H9 (cell line): ENCODE measurements at regions not wholly inside any gene's neighbourhood (a gene's known extent, or its start where the extent isn't known, plus 50 kb on each side); places are given as distances from the start of the nearest gene placed in this dataset.

Experiments
- DNase-seq: peaks from one replicate; pipeline ENCODE4 v3.0.0-alpha.2; 2017
- H2AFZ ChIP-seq: one replicate; pipeline ENCODE4 v1.6.1; 2013; ENCODE audit warnings: mild to moderate bottlenecking, low read length, control low read depth, moderate library complexity
- H2AK5ac ChIP-seq: 2 replicates; pipeline ENCODE4 v1.6.1; 2013; ENCODE audit warnings: low read length, control low read depth, mixed read lengths; ENCODE audit not compliant: insufficient read length
- H2BK120ac ChIP-seq: one replicate; pipeline ENCODE4 v1.6.1; 2013; ENCODE audit warnings: low read depth, mild to moderate bottlenecking, low read length, control low read depth, inconsistent platforms; ENCODE audit not compliant: poor library complexity, severe bottlenecking
- H2BK12ac ChIP-seq: 2 replicates; pipeline ENCODE4 v1.6.1; 2013; ENCODE audit warnings: low read length, control low read depth, mixed read lengths, low read depth; ENCODE audit not compliant: insufficient read length
- H2BK15ac ChIP-seq: 2 replicates; pipeline ENCODE4 v1.6.1; 2013; ENCODE audit warnings: low read depth, low read length, control low read depth
- H2BK20ac ChIP-seq: one replicate; pipeline ENCODE4 v1.6.1; 2013; ENCODE audit warnings: low read depth, mild to moderate bottlenecking, low read length, control low read depth, inconsistent platforms; ENCODE audit not compliant: poor library complexity, severe bottlenecking
- H2BK5ac ChIP-seq: 2 replicates; pipeline ENCODE4 v1.6.1; 2013; ENCODE audit warnings: low read length, control low read depth, mixed read lengths; ENCODE audit not compliant: insufficient read length
- H3K14ac ChIP-seq: 2 replicates; pipeline ENCODE4 v1.6.1; 2013; ENCODE audit warnings: low read length, control low read depth; ENCODE audit not compliant: insufficient read depth
- H3K18ac ChIP-seq: 2 replicates; pipeline ENCODE4 v1.6.1; 2013; ENCODE audit warnings: low read depth, mild to moderate bottlenecking, mixed read lengths, low read length, control low read depth; ENCODE audit not compliant: insufficient read length
- H3K23ac ChIP-seq: 2 replicates; pipeline ENCODE4 v1.6.1; 2013; ENCODE audit warnings: low read length, control low read depth, mixed read lengths, low read depth; ENCODE audit not compliant: insufficient read length
- H3K23me2 ChIP-seq: 2 replicates; pipeline ENCODE4 v1.6.1; 2013; ENCODE audit warnings: low read depth, mild to moderate bottlenecking, mixed read lengths, low read length, control low read depth; ENCODE audit not compliant: insufficient read length, poor library complexity, severe bottlenecking
- H3K27ac ChIP-seq: 2 replicates; pipeline ENCODE4 v1.5.1; 2013; ENCODE audit warnings: low read length, control low read depth, mixed read lengths, low read depth; ENCODE audit not compliant: insufficient read length
- H3K27me3 ChIP-seq: 2 replicates; pipeline ENCODE4 v1.6.1; 2013; ENCODE audit warnings: low read length, control low read depth, inconsistent platforms; ENCODE audit not compliant: insufficient read depth
- H3K4ac ChIP-seq: 2 replicates; pipeline ENCODE4 v1.6.1; 2013; ENCODE audit warnings: low read depth, mild to moderate bottlenecking, control low read depth, inconsistent platforms, low read length, moderate library complexity
- H3K4me1 ChIP-seq: 2 replicates; pipeline ENCODE4 v1.6.1; 2013; ENCODE audit warnings: low read length, control low read depth, inconsistent platforms; ENCODE audit not compliant: insufficient read depth
- H3K4me2 ChIP-seq: 2 replicates; pipeline ENCODE4 v1.6.1; 2013; ENCODE audit warnings: low read length, control low read depth, mixed read lengths; ENCODE audit not compliant: insufficient read length, insufficient read depth
- H3K56ac ChIP-seq: 2 replicates; pipeline ENCODE4 v1.6.1; 2013; ENCODE audit warnings: low read depth, mild to moderate bottlenecking, mixed read lengths, low read length, control low read depth; ENCODE audit not compliant: insufficient read length
- H3K79me1 ChIP-seq: 2 replicates; pipeline ENCODE4 v1.6.1; 2013; ENCODE audit warnings: low read depth, mild to moderate bottlenecking, moderate library complexity, low read length, control low read depth, inconsistent platforms; ENCODE audit not compliant: insufficient read depth, poor library complexity, severe bottlenecking
- H3K79me2 ChIP-seq: 2 replicates; pipeline ENCODE4 v1.6.1; 2013; ENCODE audit warnings: low read length, control low read depth, inconsistent platforms; ENCODE audit not compliant: insufficient read depth
- H3K9ac ChIP-seq: 2 replicates; pipeline ENCODE4 v1.6.1; 2013; ENCODE audit warnings: low read length, control low read depth, mixed read lengths; ENCODE audit not compliant: insufficient read length; ENCODE audit errors: extremely low read depth
- H3K9me3 ChIP-seq: one replicate; pipeline ENCODE4 v1.6.1; 2013; ENCODE audit warnings: low read depth, low read length, inconsistent platforms; ENCODE audit not compliant: control insufficient read depth
- H3T11ph ChIP-seq: one replicate; pipeline ENCODE4 v1.6.1; 2013; ENCODE audit warnings: mild to moderate bottlenecking, low read length, control low read depth, inconsistent platforms
- H4K20me1 ChIP-seq: one replicate; pipeline ENCODE4 v1.6.1; 2013; ENCODE audit not compliant: control insufficient read depth, insufficient read length, insufficient read depth
- H4K5ac ChIP-seq: 2 replicates; pipeline ENCODE4 v1.6.1; 2013; ENCODE audit warnings: low read depth, mild to moderate bottlenecking, mixed read lengths, low read length, control low read depth; ENCODE audit not compliant: insufficient read length
- H4K8ac ChIP-seq: replicated peaks from 2 replicates; pipeline ENCODE4 v1.6.1; 2013; ENCODE audit warnings: low read length, control low read depth, mixed read lengths, low read depth; ENCODE audit not compliant: insufficient read length
- H4K91ac ChIP-seq: 2 replicates; pipeline ENCODE4 v1.6.1; 2013; ENCODE audit warnings: low read depth, mild to moderate bottlenecking, moderate library complexity, mixed read lengths, low read length, control low read depth; ENCODE audit not compliant: insufficient read length
- H3K27ac Mint-ChIP-seq, 3 experiments: 2 replicates in 2 of 3; 3 replicates in 1 of 3; pipeline ENCODE4 v1.8.0; 2020 to 2021; ENCODE audit warnings: mixed read lengths in 3 of 3, mild to moderate bottlenecking in 1 of 3, moderate library complexity in 1 of 3
- H3K27me3 Mint-ChIP-seq: 2 replicates; pipeline ENCODE4 v1.8.0; 2021; ENCODE audit warnings: low read depth, mild to moderate bottlenecking, moderate library complexity, mixed read lengths
- H3K36me3 Mint-ChIP-seq, 3 experiments: 2 replicates in 2 of 3; 3 replicates in 1 of 3; pipeline ENCODE4 v1.8.0; 2020 to 2021; ENCODE audit warnings: low read depth in 3 of 3, mixed read lengths in 3 of 3; ENCODE audit not compliant: insufficient read depth in 1 of 3
- H3K4me1 Mint-ChIP-seq, 2 experiments: 2 replicates each; pipeline ENCODE4 v1.8.0; 2020; ENCODE audit warnings: mixed read lengths in 2 of 2
- H3K4me3 Mint-ChIP-seq, 2 experiments: 2 replicates in 1 of 2; 3 replicates in 1 of 2; pipeline ENCODE4 v1.8.0; 2020 to 2021; ENCODE audit warnings: mild to moderate bottlenecking in 2 of 2, mixed read lengths in 2 of 2, moderate library complexity in 1 of 2
- H3K9me3 Mint-ChIP-seq, 2 experiments: 2 replicates in 1 of 2; 3 replicates in 1 of 2; pipeline ENCODE4 v1.8.0; 2020; ENCODE audit warnings: mild to moderate bottlenecking in 2 of 2, mixed read lengths in 2 of 2, moderate library complexity in 1 of 2
- WGBS: extraction: QIAGEN DNeasy Blood & Tissue Kit; methylation state at CpG from one replicate; pipeline ENCODE4 v1.1.7; 2013; ENCODE audit warnings: missing lambda C conversion rate, low lambda C conversion rate, mixed read lengths; ENCODE audit not compliant: insufficient read length; ENCODE audit errors: extremely low coverage; 5-methylcytosine and 5-hydroxymethylcytosine counted together
- TF ChIP-seq, protein P1 (sequence below): fragments of 200-600 bp; sonication (generic); conservative IDR thresholded peaks from 3 replicates; pipeline ENCODE4 v1.8.0; 2021; ENCODE audit warnings: antibody characterized with exemption, mild to moderate bottlenecking

DNA sequence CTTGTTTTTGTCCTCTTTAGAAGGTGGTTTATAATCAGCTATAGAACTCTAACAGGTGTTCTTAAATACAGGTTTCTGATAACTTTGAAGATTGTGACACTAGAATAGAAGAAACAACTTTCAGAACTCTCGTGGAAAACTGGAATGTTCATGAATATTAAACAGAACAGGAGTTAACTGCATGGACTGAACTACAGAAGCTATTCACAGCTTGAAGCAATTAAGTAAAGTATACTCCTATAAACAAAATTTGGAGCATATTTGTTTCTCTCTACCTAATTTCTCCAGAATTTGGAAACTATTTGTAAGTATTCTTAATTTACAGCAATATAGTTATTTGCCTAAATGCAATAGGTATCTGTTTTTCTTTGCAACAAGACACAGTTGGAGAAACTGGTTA is 824.8 kb downstream of the ADGRL2 start:
- no peak overlapping the region for H3K18ac ChIP-seq
- H3K23me2 ChIP-seq = no peaks in the 10 kb centered on the region
- no peak overlapping the region for H2BK120ac ChIP-seq
- H2BK20ac ChIP-seq = no peak overlapping the region
- no peak overlapping the region for H3K56ac ChIP-seq
- no peak for DNase-seq
- WGBS = no CpG with 5 or more reads among the region's 1 CpG
- no peaks in the 10 kb centered on the region for H3K79me2 ChIP-seq
- H2BK15ac ChIP-seq = no peak overlapping the region
- no peak overlapping the region for H3K4ac ChIP-seq
- H3K27ac Mint-ChIP-seq = no peak overlapping the region
- no peaks in the 10 kb centered on the region for H3K27me3 Mint-ChIP-seq
- no peak overlapping the region for H2BK5ac ChIP-seq
- no peak overlapping the region for H2AK5ac ChIP-seq
- H4K5ac ChIP-seq = no peak overlapping the region
- H3K23ac ChIP-seq = no peak overlapping the region
- H3K27me3 ChIP-seq = no peaks in the 10 kb centered on the region
- H3K9me3 ChIP-seq = no peaks in the 10 kb centered on the region
- no peaks in the 10 kb centered on the region for H4K20me1 ChIP-seq
- no peak overlapping the region for H2AFZ ChIP-seq
- no peak overlapping the region for H3K27ac ChIP-seq
- H3K9me3 Mint-ChIP-seq = peaks cover 27% of the 10 kb centered on the region in 2 experiments
- no peak overlapping the region for H2BK12ac ChIP-seq
- no peaks in the 10 kb centered on the region for H3K4me1 ChIP-seq
- H3T11ph ChIP-seq = no peak overlapping the region
- H4K8ac ChIP-seq = no peak overlapping the region
- H3K79me1 ChIP-seq = no peaks in the 10 kb centered on the region
- peaks cover 7 to 29% (median 13%) of the 10 kb centered on the region in 3 experiments for H3K36me3 Mint-ChIP-seq
- no peak overlapping the region for H3K4me2 ChIP-seq
- H4K91ac ChIP-seq = no peak overlapping the region
- TF ChIP-seq, protein P1, sequence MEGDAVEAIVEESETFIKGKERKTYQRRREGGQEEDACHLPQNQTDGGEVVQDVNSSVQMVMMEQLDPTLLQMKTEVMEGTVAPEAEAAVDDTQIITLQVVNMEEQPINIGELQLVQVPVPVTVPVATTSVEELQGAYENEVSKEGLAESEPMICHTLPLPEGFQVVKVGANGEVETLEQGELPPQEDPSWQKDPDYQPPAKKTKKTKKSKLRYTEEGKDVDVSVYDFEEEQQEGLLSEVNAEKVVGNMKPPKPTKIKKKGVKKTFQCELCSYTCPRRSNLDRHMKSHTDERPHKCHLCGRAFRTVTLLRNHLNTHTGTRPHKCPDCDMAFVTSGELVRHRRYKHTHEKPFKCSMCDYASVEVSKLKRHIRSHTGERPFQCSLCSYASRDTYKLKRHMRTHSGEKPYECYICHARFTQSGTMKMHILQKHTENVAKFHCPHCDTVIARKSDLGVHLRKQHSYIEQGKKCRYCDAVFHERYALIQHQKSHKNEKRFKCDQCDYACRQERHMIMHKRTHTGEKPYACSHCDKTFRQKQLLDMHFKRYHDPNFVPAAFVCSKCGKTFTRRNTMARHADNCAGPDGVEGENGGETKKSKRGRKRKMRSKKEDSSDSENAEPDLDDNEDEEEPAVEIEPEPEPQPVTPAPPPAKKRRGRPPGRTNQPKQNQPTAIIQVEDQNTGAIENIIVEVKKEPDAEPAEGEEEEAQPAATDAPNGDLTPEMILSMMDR = no peak
- no peak overlapping the region for H3K9ac ChIP-seq
- H3K14ac ChIP-seq = no peak overlapping the region
- peaks cover 0 to 9% of the 10 kb centered on the region in 2 experiments; a peak in 2 of 4 replicates for H3K4me1 Mint-ChIP-seq
- no peak overlapping the region for H3K4me3 Mint-ChIP-seq
